ENCODE measurements at regions not wholly inside any gene's neighbourhood (a gene's known extent, or its start where the extent isn't known, plus 50 kb on each side); places are given as distances from the start of the nearest gene placed in this dataset.

- Histone ChIP-seq H3K36me3 (replicated peaks in 1 of 2; ENCODE audit: insufficient read depth in 1 of 2, low read depth in 2 of 2) (no peaks in the 10 kb centered on the region), H3K4me3 (no peak overlapping the region), H3K27ac (no peak overlapping the region), H3K9me3 (no peaks in the 10 kb centered on the region), H3K4me1 (no peaks in the 10 kb centered on the region), H3K27me3 (no peaks in the 10 kb centered on the region)
- DNase-seq (no peak), ATAC-seq (no peak)
- intact Hi-C loops (cut with DNase I), result no loop called here
- WGBS, 2 donors, result 53 to 64% methylated on average over 7 of the region's 7 CpGs
- TF ChIP-seq CTCF (IDR thresholded peaks at IDR 0.05), result no peak
- no peak for TF ChIP-seq POLR2A (IDR thresholded peaks at IDR 0.05)
Measured at GRCh38 chr9:80932947-80933780, 756.2 kb downstream of the TLE1 start.

- Histone ChIP-seq H3K36me3 (replicated peaks in 1 of 2; ENCODE audit: insufficient read depth in 1 of 2, low read depth in 2 of 2) (no peaks in the 10 kb centered on the region), H3K4me1 (no peaks in the 10 kb centered on the region), H3K27ac (no peak overlapping the region), H3K4me3 (no peak overlapping the region), H3K9me3 (no peaks in the 10 kb centered on the region), H3K27me3 (no peaks in the 10 kb centered on the region)
- TF ChIP-seq POLR2A (IDR thresholded peaks at IDR 0.05), result no peak
- TF ChIP-seq CTCF (IDR thresholded peaks at IDR 0.05), result no peak
- ATAC-seq (no peak), DNase-seq (no peak)
- intact Hi-C loops (cut with DNase I), result no loop called here
- 43 to 51% methylated on average over 3 of the region's 3 CpGs for WGBS, 2 donors
Measured at GRCh38 chr9:80932181-80932580, 757.2 kb downstream of the TLE1 start.

- no peak for DNase-seq
- Histone ChIP-seq H3K27ac (no peak overlapping the region), H3K4me3 (no peak overlapping the region), H3K36me3 (replicated peaks in 1 of 2; ENCODE audit: insufficient read depth in 1 of 2, low read depth in 2 of 2) (no peaks in the 10 kb centered on the region), H3K27me3 (no peaks in the 10 kb centered on the region), H3K4me1 (no peaks in the 10 kb centered on the region), H3K9me3 (no peaks in the 10 kb centered on the region)
- no peak for ATAC-seq
- TF ChIP-seq CTCF (IDR thresholded peaks at IDR 0.05), result no peak
- 37 to 65% methylated on average over 3 of the region's 3 CpGs for WGBS, 2 donors
- intact Hi-C loops (cut with DNase I), result no loop called here
Measured at GRCh38 chr9:80931163-80931562, 758.2 kb downstream of the TLE1 start.

GRCh38 chr9:80928697-80929096, 760.6 kb downstream of the TLE1 start:
- Histone ChIP-seq H3K27me3 (no peaks in the 10 kb centered on the region), H3K4me3 (no peak overlapping the region), H3K36me3 (replicated peaks in 1 of 2; ENCODE audit: insufficient read depth in 1 of 2, low read depth in 2 of 2) (no peaks in the 10 kb centered on the region), H3K4me1 (no peaks in the 10 kb centered on the region), H3K27ac (no peak overlapping the region), H3K9me3 (no peaks in the 10 kb centered on the region)
- TF ChIP-seq POLR2A (IDR thresholded peaks at IDR 0.05), result no peak
- TF ChIP-seq CTCF (IDR thresholded peaks at IDR 0.05), result no peak
- DNase-seq (no peak), ATAC-seq (no peak)
- intact Hi-C loops (cut with DNase I), result no loop called here

- 71 to 73% methylated on average over 3 of the region's 3 CpGs for WGBS, 2 donors
- ATAC-seq, result no peak
Measured at GRCh38 chr9:80926611-80927010, 762.7 kb downstream of the TLE1 start.

More at GRCh38 chr9:80926611-80927010, 762.7 kb downstream of the TLE1 start:
- Histone ChIP-seq H3K4me3 (no peak overlapping the region), H3K27ac (no peak overlapping the region), H3K9me3 (no peaks in the 10 kb centered on the region), H3K4me1 (no peaks in the 10 kb centered on the region), H3K27me3 (no peaks in the 10 kb centered on the region), H3K36me3 (replicated peaks in 1 of 2; ENCODE audit: insufficient read depth in 1 of 2, low read depth in 2 of 2) (no peaks in the 10 kb centered on the region)
- no peak for DNase-seq
- TF ChIP-seq CTCF (IDR thresholded peaks at IDR 0.05) (no peak), POLR2A (IDR thresholded peaks at IDR 0.05) (no peak)
- intact Hi-C loops (cut with DNase I), result no loop called here

All from body of pancreas (tissue), 4 donors.